ENCODE measurements at regions not wholly inside any gene's neighbourhood (a gene's known extent, or its start where the extent isn't known, plus 50 kb on each side); places are given as distances from the start of the nearest gene placed in this dataset.

DNA sequence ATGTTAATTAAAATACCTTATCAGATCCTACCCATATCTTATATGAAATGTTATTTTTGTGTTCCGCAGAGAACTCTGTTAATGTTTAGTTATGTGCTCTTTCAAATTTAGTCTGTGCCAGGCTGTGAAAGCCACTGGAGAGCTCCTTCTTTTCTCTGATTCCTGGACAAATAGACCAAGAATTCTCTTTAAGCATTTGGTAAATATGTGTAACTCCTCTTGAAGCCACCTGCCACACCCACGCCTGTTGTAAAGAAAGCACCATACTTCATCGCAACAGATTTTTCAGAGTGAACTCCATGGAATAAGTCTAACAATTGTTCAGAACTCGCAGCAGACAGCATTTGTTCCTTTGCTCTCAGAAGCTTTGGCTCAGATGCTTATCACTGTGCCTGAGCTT lies 301.1 kb downstream of the FAM170A start:
- 83% methylated on average over 3 of the region's 4 CpGs for WGBS (ENCODE audit: insufficient coverage)
- Histone ChIP-seq H3K4me2 (replicated peaks; ENCODE audit: low read depth, low read length, poor library complexity, severe bottlenecking) (no peak overlapping the region), H3K27me3 (replicated peaks in 1 of 4; ENCODE audit: control extremely low read depth in 1 of 4, control insufficient read depth in 3 of 4, insufficient read depth in 4 of 4, low read length in 3 of 4) (no peaks in the 10 kb centered on the region), H3K79me2 (ENCODE audit: control insufficient read depth, insufficient read depth, low read length) (no peaks in the 10 kb centered on the region), H3K36me3 (replicated peaks in 1 of 2; ENCODE audit: control extremely low read depth in 1 of 2, control insufficient read depth in 1 of 2, extremely low read depth in 1 of 2, insufficient read depth in 2 of 2, low read length in 1 of 2) (no peaks in the 10 kb centered on the region), H3K4me3 (ENCODE audit: control extremely low read depth in 1 of 5, extremely low read depth in 1 of 5, insufficient read depth in 1 of 5, low read depth in 2 of 5, low read length in 4 of 5) (no peak overlapping the region), H2AFZ (ENCODE audit: insufficient read depth, low read depth, low read length, poor library complexity, severe bottlenecking) (no peak overlapping the region), H3K27ac (ENCODE audit: low read length in 2 of 2) (no peak overlapping the region), H3K9ac (ENCODE audit: low read length) (no peak overlapping the region), H3K4me1 (ENCODE audit: control insufficient read depth in 2 of 2, insufficient read depth in 2 of 2, low read length in 2 of 2) (no peaks in the 10 kb centered on the region), H3K9me3 (ENCODE audit: control extremely low read depth in 1 of 3, control insufficient read depth in 2 of 3, insufficient read depth in 1 of 3, low read length in 2 of 3) (no peaks in the 10 kb centered on the region), H4K20me1 (ENCODE audit: control insufficient read depth, insufficient read depth, low read length, poor library complexity, severe bottlenecking) (no peaks in the 10 kb centered on the region)
- TF ChIP-seq, protein P1, sequence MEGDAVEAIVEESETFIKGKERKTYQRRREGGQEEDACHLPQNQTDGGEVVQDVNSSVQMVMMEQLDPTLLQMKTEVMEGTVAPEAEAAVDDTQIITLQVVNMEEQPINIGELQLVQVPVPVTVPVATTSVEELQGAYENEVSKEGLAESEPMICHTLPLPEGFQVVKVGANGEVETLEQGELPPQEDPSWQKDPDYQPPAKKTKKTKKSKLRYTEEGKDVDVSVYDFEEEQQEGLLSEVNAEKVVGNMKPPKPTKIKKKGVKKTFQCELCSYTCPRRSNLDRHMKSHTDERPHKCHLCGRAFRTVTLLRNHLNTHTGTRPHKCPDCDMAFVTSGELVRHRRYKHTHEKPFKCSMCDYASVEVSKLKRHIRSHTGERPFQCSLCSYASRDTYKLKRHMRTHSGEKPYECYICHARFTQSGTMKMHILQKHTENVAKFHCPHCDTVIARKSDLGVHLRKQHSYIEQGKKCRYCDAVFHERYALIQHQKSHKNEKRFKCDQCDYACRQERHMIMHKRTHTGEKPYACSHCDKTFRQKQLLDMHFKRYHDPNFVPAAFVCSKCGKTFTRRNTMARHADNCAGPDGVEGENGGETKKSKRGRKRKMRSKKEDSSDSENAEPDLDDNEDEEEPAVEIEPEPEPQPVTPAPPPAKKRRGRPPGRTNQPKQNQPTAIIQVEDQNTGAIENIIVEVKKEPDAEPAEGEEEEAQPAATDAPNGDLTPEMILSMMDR (IDR thresholded peaks at IDR 0.05), result no peak
- no peak for TF ChIP-seq EZH2 (IDR thresholded peaks at IDR 0.05; ENCODE audit: borderline replicate concordance, insufficient read depth, low read depth, low read length, poor library complexity, severe bottlenecking)
- intact Hi-C loops (cut with micrococcal nuclease), result no loop called here
- no peak overlapping the region for H3K27ac Mint-ChIP-seq
- no peak for ATAC-seq (ENCODE audit: low read depth)
- POLR2A ChIA-PET, result no interaction called here
- DNase-seq, result no peak
- CTCF ChIA-PET, result no interaction called here
- H3K4me3 Mint-ChIP-seq, result no peak overlapping the region
- H3K9me3 Mint-ChIP-seq (ENCODE audit: insufficient read depth), result no peaks in the 10 kb centered on the region
- no peaks in the 10 kb centered on the region for H3K4me1 Mint-ChIP-seq
- no peaks in the 10 kb centered on the region for H3K27me3 Mint-ChIP-seq

DNA sequence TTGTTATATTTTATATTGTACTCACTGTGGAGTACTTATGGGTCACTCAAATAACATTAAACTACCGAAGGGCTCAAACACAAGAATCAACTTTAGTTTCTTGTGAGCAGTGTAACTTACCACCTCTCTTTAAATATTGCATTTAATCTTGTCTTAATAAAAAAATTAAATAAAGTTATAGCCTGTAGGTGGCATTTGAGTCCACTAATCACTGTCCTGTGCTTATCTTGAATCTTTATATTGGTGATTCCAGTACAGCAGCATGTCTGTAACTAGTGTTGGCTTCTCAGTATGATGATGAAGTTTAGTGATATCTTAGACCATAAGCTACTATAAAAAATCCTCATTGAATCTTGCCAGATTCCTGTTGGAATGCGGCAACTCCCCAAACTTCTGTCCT lies 313.8 kb downstream of the FAM170A start:
- no peaks in the 10 kb centered on the region for H3K4me1 Mint-ChIP-seq
- H3K9me3 Mint-ChIP-seq (ENCODE audit: insufficient read depth), result peaks cover 7% of the 10 kb centered on the region
- H3K4me3 ChIP-seq (ENCODE audit: control extremely low read depth in 1 of 5, extremely low read depth in 1 of 5, insufficient read depth in 1 of 5, low read depth in 2 of 5, low read length in 4 of 5), result no peak overlapping the region
- H3K4me3 Mint-ChIP-seq, result no peak overlapping the region
- POLR2A ChIA-PET, result no interaction called here
- no peak overlapping the region for H2AFZ ChIP-seq (ENCODE audit: insufficient read depth, low read depth, low read length, poor library complexity, severe bottlenecking)
- CTCF ChIA-PET, result no interaction called here
- H3K27ac ChIP-seq (ENCODE audit: low read length in 2 of 2), result no peak overlapping the region
- H3K36me3 ChIP-seq (replicated peaks in 1 of 2; ENCODE audit: control extremely low read depth in 1 of 2, control insufficient read depth in 1 of 2, extremely low read depth in 1 of 2, insufficient read depth in 2 of 2, low read length in 1 of 2), result no peaks in the 10 kb centered on the region
- no peaks in the 10 kb centered on the region for H3K4me1 ChIP-seq (ENCODE audit: control insufficient read depth in 2 of 2, insufficient read depth in 2 of 2, low read length in 2 of 2)
- H3K79me2 ChIP-seq (ENCODE audit: control insufficient read depth, insufficient read depth, low read length), result no peaks in the 10 kb centered on the region
- intact Hi-C loops (cut with micrococcal nuclease), result no loop called here
- H3K9me3 ChIP-seq (ENCODE audit: control extremely low read depth in 1 of 3, control insufficient read depth in 2 of 3, insufficient read depth in 1 of 3, low read length in 2 of 3), result no peaks in the 10 kb centered on the region
- H3K27ac Mint-ChIP-seq, result no peak overlapping the region
- H3K27me3 ChIP-seq (replicated peaks in 1 of 4; ENCODE audit: control extremely low read depth in 1 of 4, control insufficient read depth in 3 of 4, insufficient read depth in 4 of 4, low read length in 3 of 4), result no peaks in the 10 kb centered on the region
- WGBS (ENCODE audit: insufficient coverage), result 100% methylated on average over 1 of the region's 2 CpGs
- TF ChIP-seq EZH2 (IDR thresholded peaks at IDR 0.05; ENCODE audit: borderline replicate concordance, insufficient read depth, low read depth, low read length, poor library complexity, severe bottlenecking), result no peak
- TF ChIP-seq, protein P1 (IDR thresholded peaks at IDR 0.05), result no peak
- ATAC-seq (ENCODE audit: low read depth) (no peak), DNase-seq (no peak)
- no peak overlapping the region for H3K9ac ChIP-seq (ENCODE audit: low read length)
- no peaks in the 10 kb centered on the region for H4K20me1 ChIP-seq (ENCODE audit: control insufficient read depth, insufficient read depth, low read length, poor library complexity, severe bottlenecking)
- no peak overlapping the region for H3K4me2 ChIP-seq (replicated peaks; ENCODE audit: low read depth, low read length, poor library complexity, severe bottlenecking)
- no peaks in the 10 kb centered on the region for H3K27me3 Mint-ChIP-seq

Measured in B cell (primary cell).